ENCODE measurements at regions not wholly inside any gene's neighbourhood (a gene's known extent, or its start where the extent isn't known, plus 50 kb on each side); places are given as distances from the start of the nearest gene placed in this dataset.

- TF ChIP-seq SOX15 (CRISPR knock-in tag; IDR thresholded peaks at IDR 0.05) (no peak), TCF7 (CRISPR knock-in tag; IDR thresholded peaks at IDR 0.05; ENCODE audit: low read depth) (no peak), ZNF263 (CRISPR knock-in tag; IDR thresholded peaks at IDR 0.05; ENCODE audit: low read depth) (no peak), ZNF138 (CRISPR knock-in tag; conservative IDR thresholded peaks at IDR 0.05) (no peak), HMGA2 (CRISPR knock-in tag; IDR thresholded peaks at IDR 0.05) (no peak), ZBTB43 (CRISPR knock-in tag; IDR thresholded peaks at IDR 0.05) (no peak), EMX1 (CRISPR knock-in tag; IDR thresholded peaks at IDR 0.05) (no peak), GTF2I (CRISPR knock-in tag; conservative IDR thresholded peaks at IDR 0.05) (no peak), NR1H2 (CRISPR knock-in tag; IDR thresholded peaks at IDR 0.05) (no peak), JUN (CRISPR knock-in tag; IDR thresholded peaks at IDR 0.05) (no peak), JAZF1 (CRISPR knock-in tag; IDR thresholded peaks at IDR 0.05) (no peak), RELA (CRISPR knock-in tag; IDR thresholded peaks at IDR 0.05; ENCODE audit: borderline replicate concordance) (no peak)
- TF ChIP-seq, protein P1, sequence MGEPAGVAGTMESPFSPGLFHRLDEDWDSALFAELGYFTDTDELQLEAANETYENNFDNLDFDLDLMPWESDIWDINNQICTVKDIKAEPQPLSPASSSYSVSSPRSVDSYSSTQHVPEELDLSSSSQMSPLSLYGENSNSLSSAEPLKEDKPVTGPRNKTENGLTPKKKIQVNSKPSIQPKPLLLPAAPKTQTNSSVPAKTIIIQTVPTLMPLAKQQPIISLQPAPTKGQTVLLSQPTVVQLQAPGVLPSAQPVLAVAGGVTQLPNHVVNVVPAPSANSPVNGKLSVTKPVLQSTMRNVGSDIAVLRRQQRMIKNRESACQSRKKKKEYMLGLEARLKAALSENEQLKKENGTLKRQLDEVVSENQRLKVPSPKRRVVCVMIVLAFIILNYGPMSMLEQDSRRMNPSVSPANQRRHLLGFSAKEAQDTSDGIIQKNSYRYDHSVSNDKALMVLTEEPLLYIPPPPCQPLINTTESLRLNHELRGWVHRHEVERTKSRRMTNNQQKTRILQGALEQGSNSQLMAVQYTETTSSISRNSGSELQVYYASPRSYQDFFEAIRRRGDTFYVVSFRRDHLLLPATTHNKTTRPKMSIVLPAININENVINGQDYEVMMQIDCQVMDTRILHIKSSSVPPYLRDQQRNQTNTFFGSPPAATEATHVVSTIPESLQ (CRISPR knock-in tag; IDR thresholded peaks at IDR 0.05): no peak
- TF ChIP-seq, protein P2, sequence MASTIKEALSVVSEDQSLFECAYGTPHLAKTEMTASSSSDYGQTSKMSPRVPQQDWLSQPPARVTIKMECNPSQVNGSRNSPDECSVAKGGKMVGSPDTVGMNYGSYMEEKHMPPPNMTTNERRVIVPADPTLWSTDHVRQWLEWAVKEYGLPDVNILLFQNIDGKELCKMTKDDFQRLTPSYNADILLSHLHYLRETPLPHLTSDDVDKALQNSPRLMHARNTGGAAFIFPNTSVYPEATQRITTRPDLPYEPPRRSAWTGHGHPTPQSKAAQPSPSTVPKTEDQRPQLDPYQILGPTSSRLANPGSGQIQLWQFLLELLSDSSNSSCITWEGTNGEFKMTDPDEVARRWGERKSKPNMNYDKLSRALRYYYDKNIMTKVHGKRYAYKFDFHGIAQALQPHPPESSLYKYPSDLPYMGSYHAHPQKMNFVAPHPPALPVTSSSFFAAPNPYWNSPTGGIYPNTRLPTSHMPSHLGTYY (CRISPR knock-in tag; IDR thresholded peaks at IDR 0.05): no peak
- Mint-ChIP-seq H3K27me3 (ENCODE audit: low read depth) (no peaks in the 10 kb centered on the region), H3K4me1 (peaks cover 6% of the 10 kb centered on the region), H3K27ac (no peak overlapping the region), H3K36me3 (no peaks in the 10 kb centered on the region), H3K9me3 (no peaks in the 10 kb centered on the region), H3K4me3 (no peak overlapping the region)
- DNase-seq (ENCODE audit: low spot score): no peak
- POLR2A ChIA-PET: no interaction called here
- no peak for ATAC-seq
- CTCF ChIA-PET: no interaction called here
Measured at GRCh38 chr3:56966509-56966908, 94.0 kb upstream of the SPATA12 start.

GRCh38 chr3:56966104-56966503, 94.4 kb upstream of the SPATA12 start:
- H3K36me3 Mint-ChIP-seq: no peaks in the 10 kb centered on the region
- TF ChIP-seq PRDM15 (CRISPR knock-in tag; IDR thresholded peaks at IDR 0.05) (no peak), ZNF671 (CRISPR knock-in tag; IDR thresholded peaks at IDR 0.05) (no peak), MYBL2 (CRISPR knock-in tag; IDR thresholded peaks at IDR 0.05) (no peak), FOXP1 (CRISPR knock-in tag; IDR thresholded peaks at IDR 0.05; ENCODE audit: borderline replicate concordance) (no peak), ZNF396 (CRISPR knock-in tag; IDR thresholded peaks at IDR 0.05; ENCODE audit: borderline replicate concordance) (no peak), ZNF317 (CRISPR knock-in tag; IDR thresholded peaks at IDR 0.05; ENCODE audit: borderline replicate concordance, low read depth) (no peak), RELA (CRISPR knock-in tag; IDR thresholded peaks at IDR 0.05; ENCODE audit: borderline replicate concordance) (no peak), NFATC4 (CRISPR knock-in tag; IDR thresholded peaks at IDR 0.05) (no peak), ZNF416 (CRISPR knock-in tag; IDR thresholded peaks at IDR 0.05) (no peak), IRF1 (CRISPR knock-in tag; IDR thresholded peaks at IDR 0.05) (no peak), ZBTB43 (CRISPR knock-in tag; IDR thresholded peaks at IDR 0.05) (no peak), IRF2 (CRISPR knock-in tag; IDR thresholded peaks at IDR 0.05; ENCODE audit: borderline replicate concordance, low read depth) (no peak), GTF2I (CRISPR knock-in tag; conservative IDR thresholded peaks at IDR 0.05) (no peak), TCF7 (CRISPR knock-in tag; IDR thresholded peaks at IDR 0.05; ENCODE audit: low read depth) (no peak)
- TF ChIP-seq, protein P3, sequence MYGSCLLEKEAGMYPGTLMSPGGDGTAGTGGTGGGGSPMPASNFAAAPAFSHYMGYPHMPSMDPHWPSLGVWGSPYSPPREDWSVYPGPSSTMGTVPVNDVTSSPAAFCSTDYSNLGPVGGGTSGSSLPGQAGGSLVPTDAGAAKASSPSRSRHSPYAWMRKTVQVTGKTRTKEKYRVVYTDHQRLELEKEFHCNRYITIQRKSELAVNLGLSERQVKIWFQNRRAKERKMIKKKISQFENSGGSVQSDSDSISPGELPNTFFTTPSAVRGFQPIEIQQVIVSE (CRISPR knock-in tag; IDR thresholded peaks at IDR 0.05; ENCODE audit: borderline replicate concordance): no peak
- TF ChIP-seq, protein P4, sequence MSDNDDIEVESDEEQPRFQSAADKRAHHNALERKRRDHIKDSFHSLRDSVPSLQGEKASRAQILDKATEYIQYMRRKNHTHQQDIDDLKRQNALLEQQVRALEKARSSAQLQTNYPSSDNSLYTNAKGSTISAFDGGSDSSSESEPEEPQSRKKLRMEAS (CRISPR knock-in tag; IDR thresholded peaks at IDR 0.05): no peak

More at GRCh38 chr3:56966104-56966503, 94.4 kb upstream of the SPATA12 start:
- DNase-seq (ENCODE audit: low spot score): no peak
- POLR2A ChIA-PET: no interaction called here
- CTCF ChIA-PET: no interaction called here
- no peak for ATAC-seq
- Mint-ChIP-seq H3K27me3 (ENCODE audit: low read depth) (no peaks in the 10 kb centered on the region), H3K27ac (no peak overlapping the region), H3K9me3 (no peaks in the 10 kb centered on the region), H3K4me1 (peaks cover 6% of the 10 kb centered on the region), H3K4me3 (no peak overlapping the region)
